ENCODE measurements at regions not wholly inside any gene's neighbourhood (a gene's known extent, or its start where the extent isn't known, plus 50 kb on each side); places are given as distances from the start of the nearest gene placed in this dataset.

GRCh38 chr1:67898033-67898726, 64.9 kb upstream of the GNG12 start:
- TF ChIP-seq CTCF (IDR thresholded peaks at IDR 0.05; ENCODE audit: low read depth, low read length, missing input control): no peak
- TF ChIP-seq REST (IDR thresholded peaks at IDR 0.05): no peak
- no peak for TF ChIP-seq TAF1 (conservative IDR thresholded peaks at IDR 0.05)
- no peak for TF ChIP-seq YY1 (IDR thresholded peaks at IDR 0.05)
- no peak for TF ChIP-seq SP1 (IDR thresholded peaks at IDR 0.05)
- no peak for TF ChIP-seq MAX (IDR thresholded peaks at IDR 0.05)
- TF ChIP-seq GABPA (IDR thresholded peaks at IDR 0.05 in 1 of 2, conservative IDR thresholded peaks at IDR 0.05 in 1 of 2): no peak
- TF ChIP-seq NR2F2 (IDR thresholded peaks at IDR 0.05): no peak
- TF ChIP-seq FOXA1 (IDR thresholded peaks at IDR 0.05): no peak
- no peak for TF ChIP-seq JUND (IDR thresholded peaks at IDR 0.05)

Measured in liver (tissue), 3 donors.